ENCODE measurements at regions not wholly inside any gene's neighbourhood (a gene's known extent, or its start where the extent isn't known, plus 50 kb on each side); places are given as distances from the start of the nearest gene placed in this dataset.

- Histone ChIP-seq H3K9me3 (ENCODE audit: control insufficient read depth, insufficient read depth, low read length) (no peaks in the 10 kb centered on the region), H3K27ac (ENCODE audit: low read length) (no peak overlapping the region), H3K4me1 (ENCODE audit: control insufficient read depth, insufficient read depth, low read length) (no peaks in the 10 kb centered on the region), H3K4me3 (ENCODE audit: low read length) (no peak overlapping the region), H3K27me3 (ENCODE audit: control insufficient read depth, insufficient read depth, low read length) (no peaks in the 10 kb centered on the region), H3K36me3 (ENCODE audit: control insufficient read depth, insufficient read depth, low read length) (no peaks in the 10 kb centered on the region)
- no peaks in the 10 kb centered on the region for H3K9me3 Mint-ChIP-seq
- no peak for ATAC-seq
- TF ChIP-seq CTCF (IDR thresholded peaks at IDR 0.05): no peak
- no peaks in the 10 kb centered on the region for H3K36me3 Mint-ChIP-seq
- DNase-seq: no peak
- intact Hi-C loops (cut with micrococcal nuclease): no loop called here
- no peak overlapping the region for H3K4me3 Mint-ChIP-seq
- no peak overlapping the region for H3K27ac Mint-ChIP-seq
- no peaks in the 10 kb centered on the region for H3K4me1 Mint-ChIP-seq
- H3K27me3 Mint-ChIP-seq (ENCODE audit: low read depth in 2 of 2): peaks cover 12 to 14% of the 10 kb centered on the region in 2 donors
These were observed 269.5 kb upstream of the AKR1E2 start for GRCh38 chr10:4556527-4556926.

GRCh38 chr10:4555920-4556319, 270.1 kb upstream of the AKR1E2 start:
- DNase-seq: no peak
- Histone ChIP-seq H3K4me3 (ENCODE audit: low read length) (no peak overlapping the region), H3K36me3 (ENCODE audit: control insufficient read depth, insufficient read depth, low read length) (no peaks in the 10 kb centered on the region), H3K9me3 (ENCODE audit: control insufficient read depth, insufficient read depth, low read length) (no peaks in the 10 kb centered on the region), H3K27ac (ENCODE audit: low read length) (no peak overlapping the region), H3K4me1 (ENCODE audit: control insufficient read depth, insufficient read depth, low read length) (no peaks in the 10 kb centered on the region), H3K27me3 (ENCODE audit: control insufficient read depth, insufficient read depth, low read length) (no peaks in the 10 kb centered on the region)
- intact Hi-C loops (cut with micrococcal nuclease): no loop called here
- Mint-ChIP-seq H3K4me3 (no peak overlapping the region), H3K27ac (no peak overlapping the region), H3K9me3 (no peaks in the 10 kb centered on the region), H3K27me3 (ENCODE audit: low read depth in 2 of 2) (peaks cover 9 to 13% of the 10 kb centered on the region in 2 donors), H3K36me3 (no peaks in the 10 kb centered on the region), H3K4me1 (no peaks in the 10 kb centered on the region)
- no peak for TF ChIP-seq CTCF (IDR thresholded peaks at IDR 0.05)
- 92% methylated on average over 3 of the region's 3 CpGs for WGBS (ENCODE audit: insufficient coverage)
- ATAC-seq: no peak

GRCh38 chr10:4549139-4549653, 276.8 kb upstream of the AKR1E2 start:
- Mint-ChIP-seq H3K27me3 (ENCODE audit: low read depth in 2 of 2) (peaks cover 17 to 23% of the 10 kb centered on the region in 2 donors), H3K9me3 (no peaks in the 10 kb centered on the region), H3K4me3 (no peak overlapping the region), H3K27ac (no peak overlapping the region), H3K4me1 (no peaks in the 10 kb centered on the region), H3K36me3 (no peaks in the 10 kb centered on the region)
- intact Hi-C loops (cut with micrococcal nuclease): no loop called here
- Histone ChIP-seq H3K36me3 (ENCODE audit: control insufficient read depth, insufficient read depth, low read length) (no peaks in the 10 kb centered on the region), H3K4me3 (ENCODE audit: low read length) (no peak overlapping the region), H3K27ac (ENCODE audit: low read length) (no peak overlapping the region), H3K27me3 (ENCODE audit: control insufficient read depth, insufficient read depth, low read length) (no peaks in the 10 kb centered on the region), H3K4me1 (ENCODE audit: control insufficient read depth, insufficient read depth, low read length) (no peaks in the 10 kb centered on the region), H3K9me3 (ENCODE audit: control insufficient read depth, insufficient read depth, low read length) (no peaks in the 10 kb centered on the region)
- 75% methylated on average over 2 of the region's 2 CpGs for WGBS (ENCODE audit: insufficient coverage)
- ATAC-seq (no peak), DNase-seq (no peak)
- TF ChIP-seq CTCF (IDR thresholded peaks at IDR 0.05): no peak

GRCh38 chr10:4546931-4547330, 279.1 kb upstream of the AKR1E2 start:
- no peak overlapping the region for H3K4me3 Mint-ChIP-seq

More at GRCh38 chr10:4546931-4547330, 279.1 kb upstream of the AKR1E2 start:
- no peaks in the 10 kb centered on the region for H3K9me3 Mint-ChIP-seq
- Histone ChIP-seq H3K27me3 (ENCODE audit: control insufficient read depth, insufficient read depth, low read length) (no peaks in the 10 kb centered on the region), H3K4me1 (ENCODE audit: control insufficient read depth, insufficient read depth, low read length) (no peaks in the 10 kb centered on the region), H3K36me3 (ENCODE audit: control insufficient read depth, insufficient read depth, low read length) (no peaks in the 10 kb centered on the region), H3K9me3 (ENCODE audit: control insufficient read depth, insufficient read depth, low read length) (no peaks in the 10 kb centered on the region), H3K27ac (ENCODE audit: low read length) (no peak overlapping the region), H3K4me3 (ENCODE audit: low read length) (no peak overlapping the region)
- no peak overlapping the region for H3K27ac Mint-ChIP-seq
- intact Hi-C loops (cut with micrococcal nuclease): no loop called here
- TF ChIP-seq CTCF (IDR thresholded peaks at IDR 0.05): no peak
- DNase-seq (no peak), ATAC-seq (no peak)
- H3K4me1 Mint-ChIP-seq: no peaks in the 10 kb centered on the region
- no CpG with 5 or more reads among the region's 1 CpG for WGBS (ENCODE audit: insufficient coverage)
- peaks cover 21 to 36% of the 10 kb centered on the region in 2 donors for H3K27me3 Mint-ChIP-seq (ENCODE audit: low read depth in 2 of 2)
- no peaks in the 10 kb centered on the region for H3K36me3 Mint-ChIP-seq

All from natural killer cell (primary cell).